ENCODE measurements at regions not wholly inside any gene's neighbourhood (a gene's known extent, or its start where the extent isn't known, plus 50 kb on each side); places are given as distances from the start of the nearest gene placed in this dataset.

DNA sequence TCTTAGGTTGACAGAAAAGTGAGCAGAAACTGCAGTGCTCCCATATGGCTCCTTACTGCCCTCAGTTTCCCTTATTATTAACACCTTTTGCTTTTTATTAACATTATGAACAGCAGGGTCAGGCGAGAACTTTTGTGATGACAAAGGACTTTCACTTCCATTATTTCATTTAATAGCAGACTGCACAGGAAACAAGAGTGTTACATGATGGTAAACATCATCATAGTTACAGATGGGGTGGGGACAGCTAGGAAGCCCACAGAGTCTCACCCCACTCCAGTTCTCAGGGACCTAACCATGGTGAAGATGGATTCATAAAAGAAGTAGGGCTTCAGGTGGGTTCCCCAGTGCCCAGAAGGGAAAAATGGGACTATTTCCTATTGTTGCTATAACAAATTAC lies 110.1 kb upstream of the PELI2 start:
- TF ChIP-seq, protein P1, sequence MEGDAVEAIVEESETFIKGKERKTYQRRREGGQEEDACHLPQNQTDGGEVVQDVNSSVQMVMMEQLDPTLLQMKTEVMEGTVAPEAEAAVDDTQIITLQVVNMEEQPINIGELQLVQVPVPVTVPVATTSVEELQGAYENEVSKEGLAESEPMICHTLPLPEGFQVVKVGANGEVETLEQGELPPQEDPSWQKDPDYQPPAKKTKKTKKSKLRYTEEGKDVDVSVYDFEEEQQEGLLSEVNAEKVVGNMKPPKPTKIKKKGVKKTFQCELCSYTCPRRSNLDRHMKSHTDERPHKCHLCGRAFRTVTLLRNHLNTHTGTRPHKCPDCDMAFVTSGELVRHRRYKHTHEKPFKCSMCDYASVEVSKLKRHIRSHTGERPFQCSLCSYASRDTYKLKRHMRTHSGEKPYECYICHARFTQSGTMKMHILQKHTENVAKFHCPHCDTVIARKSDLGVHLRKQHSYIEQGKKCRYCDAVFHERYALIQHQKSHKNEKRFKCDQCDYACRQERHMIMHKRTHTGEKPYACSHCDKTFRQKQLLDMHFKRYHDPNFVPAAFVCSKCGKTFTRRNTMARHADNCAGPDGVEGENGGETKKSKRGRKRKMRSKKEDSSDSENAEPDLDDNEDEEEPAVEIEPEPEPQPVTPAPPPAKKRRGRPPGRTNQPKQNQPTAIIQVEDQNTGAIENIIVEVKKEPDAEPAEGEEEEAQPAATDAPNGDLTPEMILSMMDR (conservative IDR thresholded peaks at IDR 0.05; ENCODE audit: low read depth in 2 of 2) = no peak
- TF ChIP-seq EZH2phosphoT487 (IDR thresholded peaks at IDR 0.05; ENCODE audit: unreplicated experiment) (no peak), POLR2AphosphoS5 (IDR thresholded peaks at IDR 0.05; ENCODE audit: low read depth) (no peak), EZH2 (IDR thresholded peaks at IDR 0.05; ENCODE audit: low read depth, unreplicated experiment) (no peak), JUNB (IDR thresholded peaks at IDR 0.05; ENCODE audit: unreplicated experiment) (no peak), STAT1 (IDR thresholded peaks at IDR 0.05; ENCODE audit: unreplicated experiment) (no peak), ZNF114 (CRISPR knock-in tag; IDR thresholded peaks at IDR 0.05) (no peak)
- TF ChIP-seq, protein P2, sequence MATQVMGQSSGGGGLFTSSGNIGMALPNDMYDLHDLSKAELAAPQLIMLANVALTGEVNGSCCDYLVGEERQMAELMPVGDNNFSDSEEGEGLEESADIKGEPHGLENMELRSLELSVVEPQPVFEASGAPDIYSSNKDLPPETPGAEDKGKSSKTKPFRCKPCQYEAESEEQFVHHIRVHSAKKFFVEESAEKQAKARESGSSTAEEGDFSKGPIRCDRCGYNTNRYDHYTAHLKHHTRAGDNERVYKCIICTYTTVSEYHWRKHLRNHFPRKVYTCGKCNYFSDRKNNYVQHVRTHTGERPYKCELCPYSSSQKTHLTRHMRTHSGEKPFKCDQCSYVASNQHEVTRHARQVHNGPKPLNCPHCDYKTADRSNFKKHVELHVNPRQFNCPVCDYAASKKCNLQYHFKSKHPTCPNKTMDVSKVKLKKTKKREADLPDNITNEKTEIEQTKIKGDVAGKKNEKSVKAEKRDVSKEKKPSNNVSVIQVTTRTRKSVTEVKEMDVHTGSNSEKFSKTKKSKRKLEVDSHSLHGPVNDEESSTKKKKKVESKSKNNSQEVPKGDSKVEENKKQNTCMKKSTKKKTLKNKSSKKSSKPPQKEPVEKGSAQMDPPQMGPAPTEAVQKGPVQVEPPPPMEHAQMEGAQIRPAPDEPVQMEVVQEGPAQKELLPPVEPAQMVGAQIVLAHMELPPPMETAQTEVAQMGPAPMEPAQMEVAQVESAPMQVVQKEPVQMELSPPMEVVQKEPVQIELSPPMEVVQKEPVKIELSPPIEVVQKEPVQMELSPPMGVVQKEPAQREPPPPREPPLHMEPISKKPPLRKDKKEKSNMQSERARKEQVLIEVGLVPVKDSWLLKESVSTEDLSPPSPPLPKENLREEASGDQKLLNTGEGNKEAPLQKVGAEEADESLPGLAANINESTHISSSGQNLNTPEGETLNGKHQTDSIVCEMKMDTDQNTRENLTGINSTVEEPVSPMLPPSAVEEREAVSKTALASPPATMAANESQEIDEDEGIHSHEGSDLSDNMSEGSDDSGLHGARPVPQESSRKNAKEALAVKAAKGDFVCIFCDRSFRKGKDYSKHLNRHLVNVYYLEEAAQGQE (IDR thresholded peaks at IDR 0.05; ENCODE audit: unreplicated experiment) = no peak

Data from GM23338 (cell line).